ENCODE measurements at regions not wholly inside any gene's neighbourhood (a gene's known extent, or its start where the extent isn't known, plus 50 kb on each side); places are given as distances from the start of the nearest gene placed in this dataset.
A peak's percentile ranks its signal among the peaks of the same experiment; 100 is the strongest.
"Not testable (repeated sequence)": the region's sequence is repeated elsewhere in the genome, so short reads cannot be mapped to it uniquely, and the experiment has no call there.

DNA sequence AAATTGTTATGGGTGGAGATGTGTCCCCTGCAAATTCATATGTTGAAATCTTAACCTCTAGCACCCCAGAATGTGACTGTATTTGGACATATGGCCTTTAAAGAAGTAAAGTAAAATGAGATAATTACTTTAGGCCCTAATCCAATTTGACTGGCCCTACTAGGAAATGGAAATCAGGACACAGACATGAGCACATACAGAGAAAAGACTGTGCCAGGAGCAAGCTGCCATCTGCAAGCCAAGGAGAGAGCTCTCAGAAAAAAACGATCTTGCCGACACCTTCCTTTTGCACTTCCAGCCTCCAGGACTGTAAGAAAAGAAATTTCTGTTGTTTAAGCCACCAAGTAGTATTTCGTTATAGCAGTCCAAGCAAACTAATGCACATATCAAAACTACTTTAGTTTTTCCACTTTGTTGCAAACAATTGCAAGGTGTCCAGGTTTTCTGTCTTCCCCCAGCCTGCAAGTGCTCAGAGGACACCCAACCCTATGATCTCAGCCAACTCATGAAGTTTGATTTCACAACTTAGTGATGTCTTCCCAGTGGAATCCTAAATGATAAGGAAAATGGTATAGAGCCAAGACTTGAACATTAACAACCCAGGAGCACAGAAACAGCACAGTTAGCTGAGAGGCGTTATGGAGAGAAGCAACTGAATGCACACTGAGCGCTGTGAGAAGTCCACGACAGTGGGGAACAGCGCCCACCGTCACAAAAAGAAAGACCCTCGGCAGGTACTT lies 351.2 kb downstream of the BCL2L11 start:
- peak; percentile 27 to 48 for DNase-seq

DNA sequence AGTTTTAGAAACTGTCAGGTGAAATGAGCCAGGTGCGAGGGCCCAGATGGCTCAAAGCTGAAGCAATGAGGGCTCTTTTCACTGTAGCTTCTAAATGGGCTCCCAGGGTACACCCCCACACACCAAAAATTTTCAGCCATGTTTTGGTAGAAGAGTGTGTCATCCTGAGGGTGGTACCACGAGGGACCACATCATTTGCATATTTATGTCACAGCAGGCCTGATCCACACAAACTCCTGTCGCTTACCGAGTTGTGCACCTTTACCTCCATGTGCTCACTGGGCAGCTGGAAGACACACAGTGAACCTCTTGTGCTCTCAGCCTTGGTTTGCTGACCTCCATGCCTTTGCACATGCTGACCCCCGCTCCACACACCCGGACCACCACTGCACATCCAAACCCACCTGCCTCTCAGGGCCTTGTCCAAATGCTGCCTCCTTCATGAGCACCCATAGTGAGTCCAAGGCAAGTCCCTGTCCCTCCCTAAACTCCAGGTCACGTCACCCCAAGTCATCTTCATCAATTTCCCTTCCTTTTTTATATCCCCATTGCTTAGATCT lies 352.2 kb downstream of the BCL2L11 start:
- DNase-seq: not testable (repeated sequence)

DNA sequence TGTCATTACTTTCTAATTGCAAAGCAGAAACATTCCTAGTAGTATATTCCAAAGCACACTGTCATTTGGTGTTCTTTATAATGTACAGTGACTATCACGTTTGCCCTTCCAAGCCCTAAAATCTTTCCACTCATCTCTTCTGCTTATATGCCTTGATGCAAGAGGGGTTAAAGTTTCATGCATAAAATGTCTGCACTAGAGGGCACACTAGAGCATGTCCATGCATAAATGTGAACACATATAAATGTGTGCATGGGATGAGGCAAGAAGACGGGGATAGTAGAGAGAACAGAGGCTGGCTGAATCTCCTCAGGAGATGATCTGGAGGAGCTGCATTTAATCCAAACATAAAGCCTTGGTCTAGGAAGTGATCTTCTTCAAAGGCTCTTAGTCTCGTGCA lies 352.8 kb downstream of the BCL2L11 start:
- not testable (repeated sequence) for DNase-seq

- DNase-seq: not testable (repeated sequence)
Measured at GRCh38 chr2:111474198-111474705, 353.5 kb downstream of the BCL2L11 start.

GRCh38 chr2:111478335-111478734 lies 357.6 kb downstream of the BCL2L11 start:
- DNase-seq: not testable (repeated sequence)

- DNase-seq: not testable (repeated sequence)
Measured at GRCh38 chr2:111478871-111479318, 358.2 kb downstream of the BCL2L11 start.

DNA sequence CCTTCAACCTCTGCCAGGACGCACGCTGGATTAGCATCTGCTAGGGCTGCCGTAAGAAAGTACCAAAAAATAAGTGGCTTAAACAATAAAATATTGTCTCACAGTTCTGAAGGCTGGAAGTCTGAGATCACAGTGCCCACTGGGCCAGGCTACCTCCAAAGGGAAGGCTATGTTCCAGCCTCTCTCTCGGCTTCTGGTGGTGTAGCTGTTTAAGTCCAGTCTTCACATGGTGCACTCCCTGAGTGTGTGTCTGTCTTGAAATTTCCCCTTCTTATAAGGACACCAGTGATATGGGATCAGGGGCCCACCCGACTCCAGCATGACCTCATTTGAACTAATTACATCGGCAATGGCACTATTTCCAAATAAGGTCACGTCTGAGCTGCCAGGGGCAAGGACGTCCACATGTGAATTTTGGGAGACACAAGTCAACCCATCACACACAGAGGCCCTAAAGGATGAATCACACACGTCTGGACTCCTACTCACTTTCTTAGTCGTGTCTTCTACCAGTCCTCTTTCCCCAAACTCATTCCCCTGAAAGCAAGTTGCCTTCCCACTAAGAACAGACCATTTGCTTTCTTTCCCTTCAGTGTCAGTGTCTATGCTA lies 359.4 kb downstream of the BCL2L11 start:
- not testable (repeated sequence) for DNase-seq

GRCh38 chr2:111480633-111481032 lies 359.9 kb downstream of the BCL2L11 start:
- DNase-seq: not testable (repeated sequence)

GRCh38 chr2:111481219-111481618 lies 360.5 kb downstream of the BCL2L11 start:
- not testable (repeated sequence) for DNase-seq

DNA sequence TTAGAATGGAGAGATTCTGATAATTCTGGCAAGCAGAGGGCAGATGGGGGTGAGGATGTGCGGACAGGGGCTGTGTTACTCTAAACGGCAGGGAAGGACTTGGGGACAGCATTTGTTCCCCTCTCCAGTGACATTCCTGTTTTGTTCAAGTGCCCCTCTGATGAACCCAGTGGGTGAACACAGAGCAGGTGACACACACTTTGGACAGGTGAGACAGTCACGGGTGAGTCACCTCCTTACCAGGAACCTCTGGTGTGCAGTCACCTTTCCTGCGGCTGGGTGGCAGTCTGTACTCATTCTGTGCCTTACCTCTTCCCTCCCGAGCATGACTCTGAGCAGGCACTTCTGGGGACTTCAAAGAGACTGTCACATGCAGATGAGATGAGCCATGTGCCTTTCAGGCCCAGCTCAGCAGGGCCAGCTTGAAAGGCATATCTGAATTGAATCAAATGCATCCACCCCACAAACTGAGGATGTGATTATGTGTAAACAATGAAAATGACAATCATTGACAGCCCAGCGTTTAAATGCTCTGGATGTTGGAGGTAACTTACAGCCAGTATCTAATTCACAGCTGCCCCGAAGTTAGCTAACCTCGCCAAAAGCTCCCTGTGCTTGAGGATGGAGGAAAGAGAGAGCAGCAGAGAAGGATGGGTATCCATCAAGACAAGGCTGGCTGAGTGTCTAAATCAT lies 362.4 kb downstream of the BCL2L11 start:
- DNase-seq: not testable (repeated sequence)

DNA sequence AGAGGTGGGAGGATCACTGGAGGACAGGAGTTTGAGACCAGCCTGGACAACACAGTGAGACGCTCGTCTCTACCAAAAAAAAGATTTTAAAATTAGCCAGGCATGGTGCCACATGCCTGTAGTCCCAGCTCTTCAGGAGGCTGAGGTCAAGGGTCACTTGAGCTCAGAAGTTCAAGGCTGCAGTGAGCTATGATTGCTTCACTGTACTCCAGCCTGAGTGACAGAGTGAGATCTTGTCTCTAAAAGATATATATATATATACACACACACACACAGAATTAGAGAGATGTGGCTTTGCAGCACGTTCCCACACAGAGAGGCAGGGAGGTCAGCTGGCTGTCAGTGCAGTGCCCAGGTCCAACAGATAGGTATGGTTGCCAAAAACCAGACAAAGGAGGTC lies 363.4 kb downstream of the BCL2L11 start:
- DNase-seq: not testable (repeated sequence)

DNA sequence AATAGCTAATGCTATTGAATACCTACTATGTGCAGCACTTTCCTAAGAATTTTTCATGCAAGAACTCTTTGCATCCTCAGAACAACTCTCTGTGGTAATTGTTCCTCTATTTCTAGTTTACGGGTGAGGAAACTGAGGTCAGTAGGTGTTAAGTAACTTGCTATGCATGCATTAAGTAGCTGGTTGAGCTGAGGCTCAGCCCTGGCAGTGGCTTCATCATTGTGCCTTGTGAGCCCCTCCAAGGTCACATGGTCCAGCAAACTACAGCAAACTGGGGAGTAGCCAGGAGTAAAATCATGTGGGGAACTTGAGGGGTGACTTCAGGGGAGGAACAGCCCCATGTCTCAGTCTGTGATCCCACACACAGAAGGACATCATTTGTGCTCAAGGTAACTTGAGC lies 365.2 kb downstream of the BCL2L11 start:
- not testable (repeated sequence) for DNase-seq

GRCh38 chr2:111488451-111488850 lies 367.7 kb downstream of the BCL2L11 start:
- DNase-seq: not testable (repeated sequence)

DNA sequence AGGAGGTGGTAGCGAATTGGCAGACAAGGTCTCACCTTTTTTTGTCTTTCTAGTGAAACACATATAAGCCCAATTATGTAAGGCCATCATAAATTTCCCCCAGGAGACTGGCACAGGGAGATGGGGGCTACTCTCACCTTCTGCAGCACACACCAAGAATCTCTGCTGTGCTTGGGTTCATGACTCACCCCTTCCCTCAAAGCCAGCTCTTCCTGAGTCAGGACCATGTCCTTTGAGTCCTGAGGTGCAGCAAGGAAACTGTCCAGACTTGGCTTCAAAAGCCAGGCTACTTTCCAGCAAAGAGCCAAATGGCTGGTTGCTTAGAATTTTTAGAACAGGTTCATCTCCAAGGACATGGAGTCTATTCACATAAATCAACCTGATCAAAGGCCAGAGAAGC lies 368.7 kb downstream of the BCL2L11 start:
- DNase-seq: not testable (repeated sequence)

GRCh38 chr2:111491181-111491580 lies 370.5 kb downstream of the BCL2L11 start:
- not testable (repeated sequence) for DNase-seq

DNA sequence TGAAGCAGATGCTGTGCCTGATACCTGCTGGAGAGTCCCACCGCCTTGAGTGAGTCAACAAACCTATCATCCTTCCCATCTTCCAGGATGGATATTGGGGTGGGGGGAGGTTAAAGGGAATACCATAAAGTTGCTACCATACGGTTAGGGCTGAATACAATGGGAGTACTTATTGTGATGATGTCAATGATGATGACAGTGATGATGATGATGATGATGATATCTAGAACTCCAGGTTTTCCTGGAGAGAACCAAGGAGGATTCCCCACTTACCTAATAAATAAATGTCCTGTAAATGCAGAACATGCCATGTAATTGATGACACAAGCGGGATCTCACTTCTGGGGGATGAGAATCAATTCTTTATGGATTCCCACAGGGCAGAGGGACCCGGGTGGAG lies 370.9 kb downstream of the BCL2L11 start:
- not testable (repeated sequence) for DNase-seq

DNA sequence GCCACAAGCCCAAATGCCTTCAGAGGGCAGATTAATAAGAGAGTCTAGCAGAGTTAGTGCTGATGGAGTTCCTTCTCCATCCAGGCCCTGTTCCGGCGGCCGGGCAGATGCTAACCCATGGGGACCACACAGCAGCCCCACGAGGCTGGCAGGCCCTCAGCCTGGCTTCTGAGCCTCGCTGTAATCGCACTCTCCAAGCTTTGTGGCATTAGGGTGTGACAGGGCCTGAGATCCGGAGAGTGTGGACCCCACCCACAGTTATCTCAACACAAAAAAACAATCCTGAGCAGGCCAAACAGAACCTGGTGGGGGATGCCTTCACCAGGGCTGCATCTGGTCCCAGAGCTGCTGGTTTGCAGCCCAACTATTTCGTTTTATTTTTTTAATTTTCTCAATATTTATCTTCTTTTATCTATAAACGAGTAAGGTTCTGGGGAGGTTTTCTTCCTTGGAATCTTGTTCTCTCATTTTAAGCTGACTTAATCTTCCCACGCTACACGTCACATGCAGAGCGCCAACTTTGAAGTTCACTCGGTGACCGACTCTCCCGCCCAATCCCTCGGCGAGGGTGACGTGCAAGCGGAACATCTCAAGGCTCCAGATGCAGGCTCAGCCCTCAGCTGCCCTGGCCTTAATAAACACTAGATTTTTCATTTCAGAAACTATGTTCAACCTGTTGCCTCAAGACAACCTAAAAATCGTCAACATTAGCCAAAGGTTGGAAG lies 372.4 kb downstream of the BCL2L11 start:
- DNase-seq: not testable (repeated sequence)

DNA sequence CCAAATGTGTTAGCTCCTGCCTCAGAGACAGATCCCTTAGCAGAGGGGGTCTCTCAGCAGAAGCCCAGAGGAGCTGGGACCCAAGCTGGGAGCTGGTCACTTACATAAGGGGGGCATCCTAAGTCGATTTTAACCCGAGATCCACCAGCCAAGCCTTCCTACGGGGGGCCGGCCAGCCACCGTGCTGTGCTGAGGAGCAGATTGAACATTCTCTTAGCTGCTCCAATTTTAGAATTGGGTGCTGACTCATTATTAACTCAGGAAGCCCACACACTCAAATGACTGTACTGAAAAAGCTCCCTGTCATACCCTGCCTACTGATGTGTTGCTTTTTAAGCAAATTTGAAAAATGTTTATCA lies 373.0 kb downstream of the BCL2L11 start:
- not testable (repeated sequence) for DNase-seq

GRCh38 chr2:111494288-111494980 lies 373.7 kb downstream of the BCL2L11 start:
- DNase-seq: not testable (repeated sequence)

GRCh38 chr2:111494981-111495315 lies 374.2 kb downstream of the BCL2L11 start:
- DNase-seq: not testable (repeated sequence)

DNA sequence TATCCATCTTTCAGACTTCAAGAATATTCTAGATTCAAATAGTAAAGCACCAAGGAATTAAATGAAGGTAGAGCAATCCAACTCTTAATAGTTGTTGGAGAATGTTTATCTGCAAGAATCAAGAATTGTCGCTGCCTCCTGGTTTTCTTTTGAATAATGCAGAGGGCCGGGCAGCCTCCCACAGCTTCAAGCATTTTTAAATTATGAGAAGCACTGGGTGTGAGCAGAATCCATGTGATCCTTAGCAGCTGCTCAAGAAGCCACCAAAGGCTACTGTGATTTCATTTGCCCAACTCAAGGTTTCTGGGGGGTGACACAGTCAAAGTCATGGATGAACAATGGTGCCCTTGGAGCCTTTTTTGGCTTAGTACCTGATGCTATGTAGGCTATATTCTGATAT lies 374.9 kb downstream of the BCL2L11 start:
- DNase-seq: not testable (repeated sequence)
